Choroid plexus epithelial cell (primary cell): ENCODE measurements at regions not wholly inside any gene's neighbourhood (a gene's known extent, or its start where the extent isn't known, plus 50 kb on each side); places are given as distances from the start of the nearest gene placed in this dataset.
A peak's percentile ranks its signal among the peaks of the same experiment; 100 is the strongest.

ENCODE experiments used
- DNase-seq: peaks from one replicate; pipeline ENCODE4 v3.0.0-alpha.2; 2010; ENCODE audit warnings: low read depth
- H3K4me3 ChIP-seq: 2 replicates; pipeline ENCODE4 v1.5.1; 2011; ENCODE audit warnings: low read depth, mild to moderate bottlenecking, control low read depth, low read length, moderate library complexity
- TF ChIP-seq, protein P1 (sequence below): conservative IDR thresholded peaks from 2 replicates; pipeline ENCODE4 v1.5.1; 2011; ENCODE audit warnings: low read depth, mild to moderate bottlenecking, control low read depth, inconsistent platforms, low read length, moderate library complexity

DNA sequence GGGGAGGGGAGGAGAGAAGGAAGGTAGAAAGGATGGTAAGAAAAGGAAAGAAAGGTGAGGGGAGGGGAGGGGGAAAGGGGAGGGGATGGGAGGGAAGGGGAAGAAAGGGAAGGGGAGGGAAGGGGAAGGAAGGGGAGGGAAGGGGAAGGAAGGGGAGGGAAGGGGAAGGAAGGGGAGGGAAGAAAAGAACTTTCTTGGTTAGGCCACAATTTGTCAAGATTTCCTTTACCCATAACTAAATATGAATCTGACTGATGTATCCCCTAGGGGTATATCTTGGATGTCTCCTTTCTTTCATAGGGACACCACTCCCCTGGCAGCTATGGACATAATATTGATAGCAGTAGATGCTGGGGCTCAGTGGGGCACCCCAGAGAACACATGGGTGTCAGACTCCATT lies 54.4 kb upstream of the PRELP start:
- TF ChIP-seq, protein P1, sequence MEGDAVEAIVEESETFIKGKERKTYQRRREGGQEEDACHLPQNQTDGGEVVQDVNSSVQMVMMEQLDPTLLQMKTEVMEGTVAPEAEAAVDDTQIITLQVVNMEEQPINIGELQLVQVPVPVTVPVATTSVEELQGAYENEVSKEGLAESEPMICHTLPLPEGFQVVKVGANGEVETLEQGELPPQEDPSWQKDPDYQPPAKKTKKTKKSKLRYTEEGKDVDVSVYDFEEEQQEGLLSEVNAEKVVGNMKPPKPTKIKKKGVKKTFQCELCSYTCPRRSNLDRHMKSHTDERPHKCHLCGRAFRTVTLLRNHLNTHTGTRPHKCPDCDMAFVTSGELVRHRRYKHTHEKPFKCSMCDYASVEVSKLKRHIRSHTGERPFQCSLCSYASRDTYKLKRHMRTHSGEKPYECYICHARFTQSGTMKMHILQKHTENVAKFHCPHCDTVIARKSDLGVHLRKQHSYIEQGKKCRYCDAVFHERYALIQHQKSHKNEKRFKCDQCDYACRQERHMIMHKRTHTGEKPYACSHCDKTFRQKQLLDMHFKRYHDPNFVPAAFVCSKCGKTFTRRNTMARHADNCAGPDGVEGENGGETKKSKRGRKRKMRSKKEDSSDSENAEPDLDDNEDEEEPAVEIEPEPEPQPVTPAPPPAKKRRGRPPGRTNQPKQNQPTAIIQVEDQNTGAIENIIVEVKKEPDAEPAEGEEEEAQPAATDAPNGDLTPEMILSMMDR: no peak
- no peak for DNase-seq
- no peak overlapping the region for H3K4me3 ChIP-seq

DNA sequence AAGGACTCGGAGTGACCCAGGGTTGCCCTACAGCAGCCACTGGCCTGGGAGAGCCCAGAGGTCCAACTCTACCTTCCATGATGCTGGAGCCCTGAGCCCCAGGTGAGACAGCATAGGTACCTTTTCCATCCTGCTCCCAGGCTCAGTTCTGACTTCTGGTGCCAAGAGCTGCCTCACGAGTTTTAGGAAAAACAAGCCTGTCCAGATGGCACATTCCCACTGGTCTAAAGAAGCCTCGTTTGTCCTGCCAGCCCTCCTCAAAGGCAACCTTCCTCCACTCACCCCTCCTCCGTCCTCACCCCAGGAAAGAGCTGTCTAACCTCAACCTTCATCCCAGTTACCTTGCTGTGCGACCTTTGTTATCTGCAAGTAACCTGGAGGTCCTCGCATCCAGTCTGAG lies 53.5 kb upstream of the PRELP start:
- DNase-seq: no peak
- H3K4me3 ChIP-seq: no peak overlapping the region
- TF ChIP-seq, protein P1: no peak

DNA sequence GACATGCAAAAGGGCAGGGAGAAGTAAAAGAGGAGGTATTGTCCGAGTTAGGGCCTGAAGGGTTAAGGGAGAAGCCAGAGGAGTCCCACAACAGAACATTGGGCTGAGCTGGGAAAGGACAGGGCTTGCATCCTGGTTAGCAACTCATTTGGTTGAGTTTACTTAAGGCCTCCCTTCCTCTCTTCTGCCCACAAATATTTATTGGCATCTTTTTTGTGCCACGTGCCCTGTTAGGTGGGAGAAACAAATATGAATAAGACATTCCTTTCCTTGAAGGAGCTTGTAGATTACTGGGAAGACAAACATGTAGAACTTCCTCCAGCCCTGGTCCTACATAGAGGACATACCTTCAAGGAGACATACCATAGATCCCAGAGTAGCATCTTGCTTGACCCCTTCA lies 53.0 kb upstream of the PRELP start:
- no peak overlapping the region for H3K4me3 ChIP-seq
- DNase-seq: no peak
- TF ChIP-seq, protein P1: no peak

DNA sequence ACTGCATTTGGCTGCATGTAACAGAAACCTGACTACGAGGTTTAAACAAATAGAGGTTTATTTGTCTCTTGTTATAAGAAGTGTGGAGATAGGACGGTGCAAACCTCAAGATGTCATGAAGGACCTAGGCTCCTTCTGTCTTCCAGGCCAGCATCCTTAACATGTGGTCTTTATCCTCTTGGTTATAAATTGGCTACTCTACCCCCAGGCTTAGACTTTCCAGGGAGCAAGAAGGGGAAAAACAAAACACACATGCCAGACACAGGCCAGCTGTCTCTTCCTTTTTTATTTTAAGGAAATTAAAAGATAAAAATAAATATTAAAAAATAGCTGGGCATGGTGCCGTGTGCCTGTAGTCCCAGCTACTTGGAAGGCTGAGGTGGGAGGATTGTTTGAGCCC lies 51.3 kb upstream of the PRELP start:
- TF ChIP-seq, protein P1: no peak
- no peak for DNase-seq

DNA sequence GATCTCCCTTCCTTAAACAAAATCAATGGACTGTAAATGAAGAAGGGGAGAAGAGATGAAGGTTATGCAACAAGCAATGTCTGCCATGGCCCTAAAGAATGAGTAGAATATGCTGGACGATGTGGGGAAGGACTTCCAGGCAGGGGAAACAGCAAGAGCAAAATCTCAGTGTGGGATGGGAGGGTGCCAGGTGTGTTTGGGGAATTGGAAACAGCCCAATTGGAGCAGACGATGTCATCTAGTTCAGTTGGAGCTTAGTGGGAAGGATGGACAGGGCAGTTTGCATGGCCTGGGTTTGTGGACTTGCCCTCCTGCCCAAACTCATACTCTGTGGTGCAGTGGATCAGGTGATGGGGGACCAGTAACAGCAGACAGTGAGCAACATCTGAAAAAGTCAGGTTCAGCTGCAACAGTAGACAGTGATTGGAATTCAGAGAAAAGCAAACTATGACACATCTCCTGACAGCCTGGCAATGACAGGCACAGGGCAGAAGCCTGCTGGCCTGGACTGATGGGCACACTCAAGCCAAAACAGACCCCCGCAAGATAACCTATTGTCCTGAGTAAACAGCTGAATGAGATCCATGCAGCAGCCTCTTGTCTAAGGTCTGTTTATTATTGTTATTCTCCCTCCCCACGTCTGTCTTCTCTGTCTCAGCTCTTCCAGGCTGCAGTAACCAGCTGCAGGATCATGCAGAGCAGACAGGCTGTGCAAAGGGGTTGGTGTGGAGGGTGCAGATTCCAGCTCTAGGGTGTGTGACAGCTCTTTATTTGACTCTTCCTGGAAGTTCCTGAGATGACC lies 50.5 kb upstream of the PRELP start:
- TF ChIP-seq, protein P1: no peak
- no peak overlapping the region for H3K4me3 ChIP-seq

More for the DNA sequence above, 51.3 kb upstream of the PRELP start:
- H3K4me3 ChIP-seq: no peak overlapping the region

DNA sequence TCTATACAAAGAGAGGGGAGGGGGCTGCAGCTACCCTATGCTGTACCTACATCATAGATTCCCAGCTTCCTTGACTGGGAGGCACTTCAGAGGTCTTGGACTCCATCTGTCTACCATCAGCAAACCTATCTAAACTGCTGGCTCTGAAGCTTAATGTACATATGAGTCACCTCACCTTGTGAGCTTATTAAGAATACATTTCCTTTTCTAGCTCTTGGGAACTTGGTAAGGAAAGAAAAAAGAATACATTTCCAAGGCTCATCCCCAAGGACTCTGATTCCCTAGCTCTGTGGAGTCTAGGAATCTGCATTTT lies 50.0 kb upstream of the PRELP start:
- TF ChIP-seq, protein P1: no peak
- no peak overlapping the region for H3K4me3 ChIP-seq
- peak; percentile 47 for DNase-seq

More for the DNA sequence above, 50.5 kb upstream of the PRELP start:
- peak; percentile 26 for DNase-seq
